22Rv1 (cell line): ENCODE measurements at regions not wholly inside any gene's neighbourhood (a gene's known extent, or its start where the extent isn't known, plus 50 kb on each side); places are given as distances from the start of the nearest gene placed in this dataset.

Experiments used
- H3K27ac ChIP-seq: fragments of 450-650 bp; 2 replicates; pipeline ENCODE4 v1.5.1; 2017
- ZFX ChIP-seq: fragments of 450-650 bp; IDR thresholded peaks from 2 replicates; pipeline ENCODE4 v1.6.1; 2017; ENCODE audit warnings: antibody characterized with exemption, borderline replicate concordance
- TF ChIP-seq, protein P1 (sequence below): fragments of 450-650 bp; IDR thresholded peaks from 2 replicates; pipeline ENCODE4 v1.5.1; 2017; ENCODE audit warnings: mild to moderate bottlenecking

DNA sequence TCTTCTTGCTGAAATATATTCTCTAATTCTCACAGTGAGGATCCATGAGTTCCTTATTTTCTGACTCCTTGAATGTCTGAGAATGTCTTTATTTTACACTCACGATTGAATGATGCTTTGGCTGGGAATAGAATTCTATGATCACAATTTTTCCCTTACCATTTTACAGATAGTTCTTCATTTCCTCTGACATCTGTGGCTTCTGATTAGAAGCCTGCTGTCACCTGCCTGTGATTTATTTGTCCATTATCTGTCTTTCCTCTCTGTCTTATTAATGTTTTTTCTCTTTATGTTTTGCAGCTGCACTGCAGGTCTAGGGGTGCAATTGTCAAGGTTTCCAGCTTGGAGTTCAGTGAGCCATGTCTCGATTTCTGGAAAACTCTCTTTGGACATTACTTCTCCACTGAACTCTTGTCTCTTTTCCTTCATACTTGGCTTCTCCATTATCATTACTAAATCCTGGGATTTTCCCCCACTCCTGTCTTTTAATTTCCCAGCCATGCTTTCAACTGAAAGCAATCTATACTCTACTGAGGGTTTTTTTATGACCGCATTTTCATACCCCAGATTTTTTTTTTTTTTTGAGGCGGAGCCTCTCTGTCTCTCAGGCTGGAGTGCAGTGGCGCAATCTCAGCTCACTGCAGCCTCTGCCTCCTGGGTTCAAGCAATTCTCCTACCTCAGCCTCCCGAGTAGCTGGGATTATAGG, 85.8 kb upstream of the PRNP start:
- no peak for TF ChIP-seq ZFX
- TF ChIP-seq, protein P1, sequence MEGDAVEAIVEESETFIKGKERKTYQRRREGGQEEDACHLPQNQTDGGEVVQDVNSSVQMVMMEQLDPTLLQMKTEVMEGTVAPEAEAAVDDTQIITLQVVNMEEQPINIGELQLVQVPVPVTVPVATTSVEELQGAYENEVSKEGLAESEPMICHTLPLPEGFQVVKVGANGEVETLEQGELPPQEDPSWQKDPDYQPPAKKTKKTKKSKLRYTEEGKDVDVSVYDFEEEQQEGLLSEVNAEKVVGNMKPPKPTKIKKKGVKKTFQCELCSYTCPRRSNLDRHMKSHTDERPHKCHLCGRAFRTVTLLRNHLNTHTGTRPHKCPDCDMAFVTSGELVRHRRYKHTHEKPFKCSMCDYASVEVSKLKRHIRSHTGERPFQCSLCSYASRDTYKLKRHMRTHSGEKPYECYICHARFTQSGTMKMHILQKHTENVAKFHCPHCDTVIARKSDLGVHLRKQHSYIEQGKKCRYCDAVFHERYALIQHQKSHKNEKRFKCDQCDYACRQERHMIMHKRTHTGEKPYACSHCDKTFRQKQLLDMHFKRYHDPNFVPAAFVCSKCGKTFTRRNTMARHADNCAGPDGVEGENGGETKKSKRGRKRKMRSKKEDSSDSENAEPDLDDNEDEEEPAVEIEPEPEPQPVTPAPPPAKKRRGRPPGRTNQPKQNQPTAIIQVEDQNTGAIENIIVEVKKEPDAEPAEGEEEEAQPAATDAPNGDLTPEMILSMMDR, result no peak
- no peak overlapping the region for H3K27ac ChIP-seq

DNA sequence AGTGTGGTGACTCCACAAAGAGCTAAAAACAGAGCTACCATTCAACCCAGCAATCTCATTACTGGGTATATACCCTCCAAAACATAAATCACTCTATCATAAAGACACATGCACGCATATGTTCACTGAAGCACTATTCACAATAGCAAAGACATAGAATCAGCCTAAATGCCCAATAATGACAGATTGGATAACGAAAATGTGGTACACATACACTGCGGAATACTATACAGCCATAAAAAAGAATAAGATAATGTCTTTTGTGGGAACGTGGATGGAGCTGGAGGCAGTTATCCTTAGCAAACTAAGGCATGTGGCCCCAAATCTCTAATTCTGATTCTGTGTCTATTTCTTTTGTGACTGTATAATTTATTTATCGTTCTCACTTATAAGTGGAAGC, 89.0 kb upstream of the PRNP start:
- TF ChIP-seq, protein P1, result no peak
- no peak for TF ChIP-seq ZFX
- no peak overlapping the region for H3K27ac ChIP-seq

DNA sequence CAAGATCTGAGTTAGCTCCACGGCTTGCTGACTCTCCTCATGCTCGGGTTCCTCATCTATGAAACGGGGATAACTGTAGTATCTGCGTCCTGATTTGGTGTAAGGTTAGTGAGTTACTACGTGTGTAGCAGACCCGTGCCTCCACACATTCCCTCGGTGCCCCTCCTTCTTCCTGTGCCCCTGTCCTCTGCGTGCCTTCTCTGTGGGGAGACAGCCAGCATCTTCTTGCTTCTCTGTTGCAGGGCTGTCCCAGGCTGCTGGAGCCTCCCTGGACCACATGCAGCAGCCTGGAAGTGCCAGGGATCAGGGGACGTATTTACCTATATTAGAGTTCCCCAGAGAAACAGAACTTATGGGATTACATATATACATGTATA, 93.1 kb upstream of the PRNP start:
- TF ChIP-seq, protein P1, result no peak
- no peak for TF ChIP-seq ZFX
- H3K27ac ChIP-seq, result no peak overlapping the region

- TF ChIP-seq ZFX, result no peak
- TF ChIP-seq, protein P1, result peak; percentile 98
- no peak overlapping the region for H3K27ac ChIP-seq
Measured at GRCh38 chr20:4592316-4593148, 93.7 kb upstream of the PRNP start.

- H3K27ac ChIP-seq, result no peak overlapping the region
- TF ChIP-seq, protein P1, result no peak
- no peak for TF ChIP-seq ZFX
Measured at GRCh38 chr20:4591975-4592315, 94.3 kb upstream of the PRNP start.

GRCh38 chr20:4585758-4586157, 100.5 kb upstream of the PRNP start:
- H3K27ac ChIP-seq, result no peak overlapping the region
- no peak for TF ChIP-seq ZFX
- TF ChIP-seq, protein P1, result no peak

GRCh38 chr20:4585104-4585753, 101.0 kb upstream of the PRNP start:
- TF ChIP-seq, protein P1, result no peak
- TF ChIP-seq ZFX, result no peak
- no peak overlapping the region for H3K27ac ChIP-seq
